Lower leg skin (tissue), 3 donors: ENCODE measurements at regions not wholly inside any gene's neighbourhood (a gene's known extent, or its start where the extent isn't known, plus 50 kb on each side); places are given as distances from the start of the nearest gene placed in this dataset.

Experiments used
- POLR2A ChIP-seq, 2 donors: fragments of 450-650 bp; IDR thresholded peaks; one replicate each; pipeline ENCODE4 v1.6.1; 2016 to 2017; ENCODE audit warnings: antibody characterized with exemption in 2 of 2, mild to moderate bottlenecking in 1 of 2, moderate library complexity in 1 of 2
- TF ChIP-seq, protein P1 (sequence below), 3 donors: fragments of 450-650 bp; IDR thresholded peaks; one replicate each; pipeline ENCODE4 v1.5.1; 2016; ENCODE audit warnings: antibody characterized with exemption in 3 of 3, mild to moderate bottlenecking in 3 of 3, moderate library complexity in 2 of 3

GRCh38 chr3:70771426-70772147 lies 459.1 kb upstream of the MDFIC2 start:
- TF ChIP-seq, protein P1, sequence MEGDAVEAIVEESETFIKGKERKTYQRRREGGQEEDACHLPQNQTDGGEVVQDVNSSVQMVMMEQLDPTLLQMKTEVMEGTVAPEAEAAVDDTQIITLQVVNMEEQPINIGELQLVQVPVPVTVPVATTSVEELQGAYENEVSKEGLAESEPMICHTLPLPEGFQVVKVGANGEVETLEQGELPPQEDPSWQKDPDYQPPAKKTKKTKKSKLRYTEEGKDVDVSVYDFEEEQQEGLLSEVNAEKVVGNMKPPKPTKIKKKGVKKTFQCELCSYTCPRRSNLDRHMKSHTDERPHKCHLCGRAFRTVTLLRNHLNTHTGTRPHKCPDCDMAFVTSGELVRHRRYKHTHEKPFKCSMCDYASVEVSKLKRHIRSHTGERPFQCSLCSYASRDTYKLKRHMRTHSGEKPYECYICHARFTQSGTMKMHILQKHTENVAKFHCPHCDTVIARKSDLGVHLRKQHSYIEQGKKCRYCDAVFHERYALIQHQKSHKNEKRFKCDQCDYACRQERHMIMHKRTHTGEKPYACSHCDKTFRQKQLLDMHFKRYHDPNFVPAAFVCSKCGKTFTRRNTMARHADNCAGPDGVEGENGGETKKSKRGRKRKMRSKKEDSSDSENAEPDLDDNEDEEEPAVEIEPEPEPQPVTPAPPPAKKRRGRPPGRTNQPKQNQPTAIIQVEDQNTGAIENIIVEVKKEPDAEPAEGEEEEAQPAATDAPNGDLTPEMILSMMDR (IDR thresholded peaks at IDR 0.05), result no peak
- no peak for TF ChIP-seq POLR2A (IDR thresholded peaks at IDR 0.05)
